Tibial artery (tissue), 4 donors: ENCODE measurements at regions not wholly inside any gene's neighbourhood (a gene's known extent, or its start where the extent isn't known, plus 50 kb on each side); places are given as distances from the start of the nearest gene placed in this dataset.

ENCODE experiments used
- DNase-seq, 2 donors: peaks; one replicate each; pipeline ENCODE4 v3.0.0-alpha.2; 2019
- H3K27ac ChIP-seq, 2 donors: fragments of 200-600 bp; sonication (generic) in 1 of 2; 1 replicate in 1 of 2; 2 replicates in 1 of 2; pipeline ENCODE4 v1.5.1; 2018 to 2019; ENCODE audit warnings: mild to moderate bottlenecking in 1 of 2
- H3K27me3 ChIP-seq, 2 donors: fragments of 200-600 bp; sonication (generic) in 1 of 2; one replicate each; pipeline versions ENCODE4 v1.5.1 to v1.6.0; 2016 to 2019
- H3K36me3 ChIP-seq, 3 donors: fragments of 200-600 bp; sonication (generic) in 2 of 3; one replicate each; pipeline ENCODE4 v1.5.1; 2016 to 2019; ENCODE audit warnings: mild to moderate bottlenecking in 2 of 3
- H3K4me1 ChIP-seq, 4 donors: fragments of 200-600 bp; sonication (generic) in 2 of 4; 1 replicate in 3 of 4; 2 replicates in 1 of 4; pipeline ENCODE4 v1.5.1; 2016 to 2019
- H3K4me3 ChIP-seq, 2 donors: fragments of 200-600 bp; sonication (generic) in 1 of 2; 1 replicate in 1 of 2; 2 replicates in 1 of 2; pipeline ENCODE4 v1.5.1; 2018 to 2019; ENCODE audit warnings: mild to moderate bottlenecking in 2 of 2
- H3K9me3 ChIP-seq, 3 donors: fragments of 200-600 bp; sonication (generic) in 1 of 3; one replicate each; pipeline ENCODE4 v1.5.1; 2016 to 2019
- intact Hi-C: fragments of 100-400 bp; cut with DNase I; formaldehyde crosslinking; loops from one replicate; pipeline ENCODE4 v1.15.0; 2023; ENCODE audit warnings: low total_unique reads
- TF ChIP-seq, protein P1 (sequence below), 2 experiments: fragments of 200-600 bp in 1 of 2; fragments of 450-650 bp in 1 of 2; IDR thresholded peaks; one replicate each; pipeline ENCODE4 v1.5.1; 2017 to 2019; ENCODE audit warnings: antibody characterized with exemption in 2 of 2, mild to moderate bottlenecking in 1 of 2, moderate library complexity in 1 of 2

DNA sequence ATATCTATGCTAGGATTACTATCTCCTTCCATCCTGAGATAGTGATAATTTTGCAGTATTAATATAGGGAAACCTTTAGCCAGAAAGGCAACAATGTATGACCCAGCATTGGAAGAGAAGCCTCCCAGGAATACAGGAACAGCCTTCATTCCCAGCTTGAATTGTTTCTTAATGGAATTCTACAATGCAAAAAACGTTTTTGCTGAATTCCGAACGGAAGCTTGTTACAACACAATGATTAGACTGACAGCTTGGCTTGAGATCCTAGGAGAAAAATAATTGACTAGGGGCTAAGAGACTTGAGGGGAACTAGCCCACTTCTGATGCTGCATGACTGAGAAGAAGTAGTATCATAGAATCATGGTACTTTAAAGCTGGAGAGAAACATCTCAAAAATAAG, 140.2 kb downstream of the RSL24D1 start:
- no peak for DNase-seq

DNA sequence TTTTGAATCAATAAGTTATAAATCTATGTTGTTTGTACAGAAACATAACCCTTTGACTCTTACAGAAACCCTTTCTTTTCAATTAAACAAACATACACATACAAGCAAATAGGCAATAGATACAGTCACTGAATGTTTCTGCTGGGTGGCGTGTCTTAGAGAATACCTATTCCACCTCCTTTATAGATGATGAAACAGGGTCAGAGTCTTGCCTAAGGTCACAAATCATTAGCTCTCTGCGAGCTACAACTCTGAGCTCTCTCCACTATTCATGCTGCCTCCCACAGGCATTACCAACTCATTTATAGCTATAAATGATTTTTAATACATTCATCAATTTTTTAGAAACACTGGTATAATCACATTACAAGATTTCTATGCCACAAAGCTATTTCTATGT, 152.6 kb downstream of the RSL24D1 start:
- Histone ChIP-seq H3K36me3 (no peaks in the 10 kb centered on the region), H3K4me1 (no peaks in the 10 kb centered on the region), H3K9me3 (no peaks in the 10 kb centered on the region), H3K27ac (no peak overlapping the region), H3K4me3 (no peak overlapping the region), H3K27me3 (no peaks in the 10 kb centered on the region)
- intact Hi-C loops = no loop called here
- TF ChIP-seq, protein P1, sequence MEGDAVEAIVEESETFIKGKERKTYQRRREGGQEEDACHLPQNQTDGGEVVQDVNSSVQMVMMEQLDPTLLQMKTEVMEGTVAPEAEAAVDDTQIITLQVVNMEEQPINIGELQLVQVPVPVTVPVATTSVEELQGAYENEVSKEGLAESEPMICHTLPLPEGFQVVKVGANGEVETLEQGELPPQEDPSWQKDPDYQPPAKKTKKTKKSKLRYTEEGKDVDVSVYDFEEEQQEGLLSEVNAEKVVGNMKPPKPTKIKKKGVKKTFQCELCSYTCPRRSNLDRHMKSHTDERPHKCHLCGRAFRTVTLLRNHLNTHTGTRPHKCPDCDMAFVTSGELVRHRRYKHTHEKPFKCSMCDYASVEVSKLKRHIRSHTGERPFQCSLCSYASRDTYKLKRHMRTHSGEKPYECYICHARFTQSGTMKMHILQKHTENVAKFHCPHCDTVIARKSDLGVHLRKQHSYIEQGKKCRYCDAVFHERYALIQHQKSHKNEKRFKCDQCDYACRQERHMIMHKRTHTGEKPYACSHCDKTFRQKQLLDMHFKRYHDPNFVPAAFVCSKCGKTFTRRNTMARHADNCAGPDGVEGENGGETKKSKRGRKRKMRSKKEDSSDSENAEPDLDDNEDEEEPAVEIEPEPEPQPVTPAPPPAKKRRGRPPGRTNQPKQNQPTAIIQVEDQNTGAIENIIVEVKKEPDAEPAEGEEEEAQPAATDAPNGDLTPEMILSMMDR (IDR thresholded peaks at IDR 0.05) = no peak
- no peak for DNase-seq

More for the DNA sequence above, 140.2 kb downstream of the RSL24D1 start:
- no peaks in the 10 kb centered on the region for H3K4me1 ChIP-seq
- TF ChIP-seq, protein P1 (IDR thresholded peaks at IDR 0.05) = no peak
- intact Hi-C loops = no loop called here
- no peak overlapping the region for H3K27ac ChIP-seq
- H3K27me3 ChIP-seq = no peaks in the 10 kb centered on the region
- no peak overlapping the region for H3K4me3 ChIP-seq
- no peaks in the 10 kb centered on the region for H3K9me3 ChIP-seq
- no peaks in the 10 kb centered on the region for H3K36me3 ChIP-seq

DNA sequence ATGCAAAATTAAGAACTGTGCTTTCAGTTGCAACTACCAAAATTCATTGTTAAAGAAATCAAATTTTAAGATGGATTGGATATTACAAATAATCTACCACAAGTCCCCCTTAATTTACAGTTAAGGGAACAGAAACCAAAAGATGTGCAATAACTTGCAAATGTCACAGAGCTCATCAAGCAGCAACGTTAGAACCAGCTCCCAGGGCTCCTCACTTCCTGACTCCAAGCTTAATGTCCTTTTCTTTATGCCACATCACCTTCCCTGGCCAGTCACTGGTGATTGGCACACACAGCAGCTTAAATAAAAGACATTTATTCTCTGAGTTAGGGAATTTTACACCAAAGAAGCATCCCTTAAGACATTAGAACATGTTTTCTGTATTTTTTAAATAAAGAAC, 159.7 kb downstream of the RSL24D1 start:
- no peaks in the 10 kb centered on the region for H3K36me3 ChIP-seq
- no peaks in the 10 kb centered on the region for H3K9me3 ChIP-seq
- TF ChIP-seq, protein P1 (IDR thresholded peaks at IDR 0.05) = no peak
- H3K27me3 ChIP-seq = no peaks in the 10 kb centered on the region
- no peak overlapping the region for H3K27ac ChIP-seq
- no peaks in the 10 kb centered on the region for H3K4me1 ChIP-seq
- no peak for DNase-seq
- intact Hi-C loops = no loop called here
- no peak overlapping the region for H3K4me3 ChIP-seq

DNA sequence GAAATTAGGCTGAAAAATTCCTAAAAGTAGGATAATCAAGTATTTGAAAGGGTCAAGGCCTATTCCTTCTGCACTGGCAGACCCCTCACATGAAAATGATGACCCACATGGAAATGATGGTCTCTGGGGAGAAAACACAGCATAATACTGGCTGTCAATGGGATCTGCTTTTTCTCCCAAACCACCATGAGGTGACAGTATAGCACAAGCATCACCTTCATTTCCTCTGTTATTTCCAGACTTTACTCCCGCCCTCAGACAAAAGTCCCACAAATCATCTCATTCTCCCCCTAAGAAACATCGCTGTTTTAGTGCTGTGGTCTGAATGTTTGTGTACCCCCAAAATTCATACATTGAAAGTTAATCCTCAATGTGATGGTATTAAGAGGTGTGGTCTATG, 161.0 kb downstream of the RSL24D1 start:
- Histone ChIP-seq H3K9me3 (no peaks in the 10 kb centered on the region), H3K36me3 (no peaks in the 10 kb centered on the region)
- TF ChIP-seq, protein P1 (IDR thresholded peaks at IDR 0.05) = no peak

DNA sequence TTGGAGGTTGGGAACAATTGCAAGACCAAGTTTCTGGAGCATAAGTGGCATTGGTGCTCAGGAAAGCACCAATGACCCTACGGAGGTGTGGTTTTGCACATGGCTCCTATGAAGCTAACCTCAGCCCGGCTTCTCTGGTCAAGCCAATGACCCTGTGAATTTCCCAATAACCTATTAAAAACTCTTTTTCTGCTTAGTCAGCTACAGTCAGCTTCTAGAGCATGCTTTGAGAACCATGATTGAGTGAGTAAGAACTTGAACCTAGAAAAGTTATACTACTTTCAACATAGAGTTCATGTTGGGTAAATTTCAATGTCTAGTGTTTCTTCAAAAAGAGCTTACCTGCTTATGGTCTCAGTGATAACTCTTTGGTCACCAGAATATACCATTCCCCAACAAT, 163.2 kb downstream of the RSL24D1 start:
- H3K4me1 ChIP-seq = no peaks in the 10 kb centered on the region
- no peak overlapping the region for H3K4me3 ChIP-seq
- H3K36me3 ChIP-seq = no peaks in the 10 kb centered on the region
- TF ChIP-seq, protein P1 (IDR thresholded peaks at IDR 0.05) = no peak
- no peak overlapping the region for H3K27ac ChIP-seq
- intact Hi-C loops = no loop called here
- H3K9me3 ChIP-seq = no peaks in the 10 kb centered on the region
- DNase-seq = no peak
- no peaks in the 10 kb centered on the region for H3K27me3 ChIP-seq

More for the DNA sequence above, 161.0 kb downstream of the RSL24D1 start:
- intact Hi-C loops = no loop called here
- H3K4me1 ChIP-seq = no peaks in the 10 kb centered on the region
- H3K27ac ChIP-seq = no peak overlapping the region
- H3K4me3 ChIP-seq = no peak overlapping the region
- no peak for DNase-seq
- no peaks in the 10 kb centered on the region for H3K27me3 ChIP-seq

DNA sequence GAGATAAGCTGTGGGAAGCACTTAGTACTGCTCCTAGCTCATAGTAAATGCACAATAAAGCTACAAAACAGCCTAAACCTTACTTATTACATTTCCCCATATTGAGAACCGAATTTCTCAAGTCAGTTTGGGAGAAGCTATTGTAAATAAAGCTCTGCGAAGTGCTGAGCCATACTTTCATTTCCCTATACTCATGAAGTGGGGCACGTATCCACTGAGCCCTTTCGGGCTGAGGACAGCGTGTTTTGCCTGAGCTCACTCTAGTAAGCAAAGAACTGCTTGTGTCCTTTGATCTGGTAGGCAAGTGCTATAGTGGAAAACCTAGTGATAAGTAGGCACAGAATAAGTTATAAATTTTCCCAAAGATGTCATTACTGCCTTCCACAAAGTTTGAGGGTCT, 165.0 kb downstream of the RSL24D1 start:
- TF ChIP-seq, protein P1 (IDR thresholded peaks at IDR 0.05) = no peak
- no peaks in the 10 kb centered on the region for H3K9me3 ChIP-seq
- no peak overlapping the region for H3K27ac ChIP-seq
- DNase-seq = no peak
- no peaks in the 10 kb centered on the region for H3K27me3 ChIP-seq
- intact Hi-C loops = no loop called here
- H3K4me3 ChIP-seq = no peak overlapping the region
- no peaks in the 10 kb centered on the region for H3K36me3 ChIP-seq
- H3K4me1 ChIP-seq = no peaks in the 10 kb centered on the region
